H1 (cell line): ENCODE measurements at regions not wholly inside any gene's neighbourhood (a gene's known extent, or its start where the extent isn't known, plus 50 kb on each side); places are given as distances from the start of the nearest gene placed in this dataset.

Experiments
- CTCF ChIA-PET: fragments of 300-600 bp; sonication (Branson Sonifier 250); formaldehyde crosslinking; loops from one replicate; lab custom pipeline; 2021; ENCODE audit not compliant: partially characterized antibody; lab: Charles Lee
- POLR2A ChIA-PET: fragments of 300-600 bp; sonication (Branson Sonifier 250); formaldehyde crosslinking; loops from one replicate; lab custom pipeline; 2021; ENCODE audit warnings: inconsistent platforms; ENCODE audit not compliant: partially characterized antibody; lab: Charles Lee
- DNase-seq, 2 experiments: peaks; one replicate each; pipeline versions ENCODE4 v3.0.0 to v3.0.0-alpha.2; 2010 to 2022; ENCODE audit warnings: low spot score in 2 of 2, low read depth in 1 of 2, mixed read lengths in 1 of 2
- FAIRE-seq: peaks from 2 replicates; lab custom pipeline; 2011; peaks lifted over from hg19 to GRCh38; lab: Jason Lieb, UNC
- H2AFZ ChIP-seq: 2 replicates; pipeline ENCODE4 v1.8.1; 2012; ENCODE audit warnings: low read length, inconsistent platforms
- H2AK5ac ChIP-seq: 2 replicates; pipeline ENCODE4 v1.6.1; 2013; ENCODE audit warnings: low read depth, low read length
- H2BK120ac ChIP-seq: replicated peaks from 2 replicates; pipeline ENCODE3; 2013; ENCODE audit warnings: low read depth, low read length, inconsistent platforms
- H2BK12ac ChIP-seq: 2 replicates; pipeline ENCODE4 v1.6.1; 2013; ENCODE audit warnings: low read depth, low read length
- H2BK15ac ChIP-seq: 2 replicates; pipeline ENCODE4 v1.6.1; 2013; ENCODE audit warnings: low read length
- H2BK20ac ChIP-seq: 2 replicates; pipeline ENCODE4 v1.6.1; 2013; ENCODE audit warnings: low read length
- H2BK5ac ChIP-seq: 2 replicates; pipeline ENCODE4 v1.6.1; 2013; ENCODE audit warnings: low read depth, low read length
- H3K14ac ChIP-seq: 2 replicates; pipeline ENCODE4 v1.6.1; 2013; ENCODE audit warnings: inconsistent platforms; ENCODE audit not compliant: insufficient read length
- H3K18ac ChIP-seq: 2 replicates; pipeline ENCODE4 v1.6.1; 2013; ENCODE audit warnings: low read length; ENCODE audit errors: extremely low read depth
- H3K23ac ChIP-seq: 2 replicates; pipeline ENCODE4 v1.6.1; 2013; ENCODE audit warnings: inconsistent platforms; ENCODE audit not compliant: insufficient read length
- H3K23me2 ChIP-seq: 2 replicates; pipeline ENCODE4 v1.6.1; 2013; ENCODE audit warnings: low read depth, low read length
- H3K27ac ChIP-seq: 2 replicates; pipeline ENCODE4 v1.6.1; 2011; ENCODE audit warnings: low read depth, low read length, inconsistent platforms
- H3K27me3 ChIP-seq, 4 experiments: replicated peaks in 1 of 4; 1 replicate in 1 of 4; 2 replicates in 3 of 4; pipeline versions ENCODE4 v1.6.1 to v1.8.1; 2011 to 2013; ENCODE audit warnings: low read length in 3 of 4, mild to moderate bottlenecking in 3 of 4, inconsistent platforms in 2 of 4, mixed read lengths in 2 of 4, moderate library complexity in 1 of 4; ENCODE audit not compliant: control insufficient read depth in 3 of 4, insufficient read depth in 3 of 4; ENCODE audit errors: extremely low read depth in 1 of 4
- H3K36me3 ChIP-seq, 4 experiments: 2 replicates each; pipeline versions ENCODE4 v1.6.1 to v1.8.1; 2011 to 2013; ENCODE audit warnings: mild to moderate bottlenecking in 4 of 4, low read length in 3 of 4, moderate library complexity in 2 of 4, control low read depth in 1 of 4, inconsistent platforms in 1 of 4; ENCODE audit not compliant: insufficient read depth in 4 of 4, control insufficient read depth in 2 of 4
- H3K4ac ChIP-seq: replicated peaks from 2 replicates; pipeline ENCODE3; 2013; ENCODE audit warnings: low read length, low read depth, mixed read lengths, inconsistent platforms; ENCODE audit not compliant: insufficient read length
- H3K4me1 ChIP-seq, 4 experiments: replicated peaks in 1 of 4; 1 replicate in 1 of 4; 2 replicates in 3 of 4; pipeline versions ENCODE4 v1.6.1 to v1.8.1; 2011 to 2013; ENCODE audit warnings: low read length in 3 of 4, inconsistent platforms in 2 of 4, mixed read lengths in 1 of 4; ENCODE audit not compliant: insufficient read depth in 4 of 4, control insufficient read depth in 3 of 4
- H3K4me2 ChIP-seq, 2 experiments: 2 replicates each; pipeline versions ENCODE4 v1.6.1 to v1.8.1; 2011 to 2013; ENCODE audit warnings: low read depth in 2 of 2, low read length in 2 of 2, control low read depth in 1 of 2, inconsistent platforms in 1 of 2, mild to moderate bottlenecking in 1 of 2; ENCODE audit not compliant: insufficient read depth in 1 of 2
- H3K4me3 ChIP-seq, 4 experiments: fragments of 200-600, 300-600 bp in 1 of 4; sonication (generic), shearing (Covaris generic), sonication (Bioruptor Twin) in 1 of 4; 2 replicates each; pipeline versions ENCODE4 v1.5.1 to v1.8.1; 2011 to 2016; ENCODE audit warnings: low read length in 4 of 4, low read depth in 3 of 4, control low read depth in 2 of 4, inconsistent platforms in 2 of 4, mild to moderate bottlenecking in 2 of 4, mixed read lengths in 1 of 4, moderate library complexity in 1 of 4; ENCODE audit not compliant: insufficient read depth in 2 of 4; ENCODE audit errors: extremely low read depth in 1 of 4
- H3K56ac ChIP-seq: replicated peaks from 2 replicates; pipeline ENCODE3; 2013; ENCODE audit warnings: low read depth, mild to moderate bottlenecking, mixed read lengths, low read length, inconsistent platforms; ENCODE audit not compliant: insufficient read length
- H3K79me1 ChIP-seq: 2 replicates; pipeline ENCODE4 v1.6.1; 2013; ENCODE audit warnings: low read depth, low read length, control low read depth
- H3K79me2 ChIP-seq, 2 experiments: 2 replicates each; pipeline versions ENCODE4 v1.6.1 to v1.8.1; 2012 to 2013; ENCODE audit warnings: low read length in 2 of 2, mild to moderate bottlenecking in 2 of 2, inconsistent platforms in 1 of 2; ENCODE audit not compliant: insufficient read depth in 2 of 2, control insufficient read depth in 1 of 2
- H3K9ac ChIP-seq, 4 experiments: replicated peaks in 1 of 4; 1 replicate in 1 of 4; 2 replicates in 3 of 4; pipeline versions ENCODE4 v1.6.1 to v1.8.1; 2011 to 2013; ENCODE audit warnings: low read depth in 3 of 4, low read length in 3 of 4, control low read depth in 2 of 4, mild to moderate bottlenecking in 2 of 4, moderate library complexity in 2 of 4, inconsistent platforms in 1 of 4; ENCODE audit errors: extremely low read depth in 1 of 4
- H3K9me3 ChIP-seq, 2 experiments: 2 replicates each; pipeline versions ENCODE4 v1.6.1 to v1.8.1; 2012 to 2013; ENCODE audit warnings: mild to moderate bottlenecking in 2 of 2, moderate library complexity in 2 of 2, control low read depth in 1 of 2, inconsistent platforms in 1 of 2, low read depth in 1 of 2, low read length in 1 of 2, mixed read lengths in 1 of 2; ENCODE audit not compliant: insufficient read depth in 2 of 2
- H4K20me1 ChIP-seq, 2 experiments: replicated peaks in 1 of 2; 2 replicates each; pipeline versions ENCODE3 to v1.8.1; 2011 to 2013; ENCODE audit warnings: inconsistent platforms in 2 of 2, low read length in 2 of 2, mild to moderate bottlenecking in 1 of 2; ENCODE audit not compliant: insufficient read depth in 2 of 2, control insufficient read depth in 1 of 2
- H4K5ac ChIP-seq: 2 replicates; pipeline ENCODE4 v1.6.1; 2013; ENCODE audit warnings: low read length, low read depth, mixed read lengths, inconsistent platforms; ENCODE audit not compliant: insufficient read length
- H4K8ac ChIP-seq: 2 replicates; pipeline ENCODE4 v1.8.0; 2013; ENCODE audit warnings: mild to moderate bottlenecking, moderate library complexity, low read length, inconsistent platforms; ENCODE audit not compliant: insufficient read depth; ENCODE audit errors: extremely low read depth
- H4K91ac ChIP-seq: replicated peaks from 2 replicates; pipeline ENCODE3; 2013; ENCODE audit warnings: low read length, mixed read lengths, inconsistent platforms; ENCODE audit not compliant: insufficient read length
- ATF3 ChIP-seq: IDR thresholded peaks from 2 replicates; pipeline ENCODE4 v1.6.1; 2011; ENCODE audit warnings: low read depth, mild to moderate bottlenecking, low read length; ENCODE audit not compliant: insufficient read depth
- EGR1 ChIP-seq: IDR thresholded peaks from 2 replicates; pipeline ENCODE4 v1.6.1; 2011; ENCODE audit warnings: low read depth, low read length, borderline replicate concordance
- GABPA ChIP-seq: IDR thresholded peaks from 2 replicates; pipeline ENCODE4 v1.6.1; 2011; ENCODE audit warnings: mild to moderate bottlenecking, low read length, moderate library complexity, borderline replicate concordance; ENCODE audit not compliant: insufficient read depth
- JUND ChIP-seq: IDR thresholded peaks from 2 replicates; pipeline ENCODE4 v1.6.1; 2011; ENCODE audit warnings: mild to moderate bottlenecking, improper control_type of control experiment, low read length
- NRF1 ChIP-seq: IDR thresholded peaks from 2 replicates; pipeline ENCODE4 v1.6.1; 2011; ENCODE audit warnings: mild to moderate bottlenecking, low read depth, low read length, improper control_type of control experiment
- PHF8 ChIP-seq: fragments of 200-600 bp; sonication (generic); conservative IDR thresholded peaks from 2 replicates; pipeline ENCODE4 v1.7.1; 2012; ENCODE audit warnings: low read depth, mild to moderate bottlenecking, inconsistent platforms, low read length, moderate library complexity
- POU5F1 ChIP-seq: IDR thresholded peaks from 2 replicates; pipeline ENCODE4 v1.6.1; 2011; ENCODE audit warnings: low read depth, mild to moderate bottlenecking, low read length, moderate library complexity
- RAD21 ChIP-seq, 2 experiments: IDR thresholded peaks in 1 of 2; conservative IDR thresholded peaks in 1 of 2; 2 replicates each; pipeline ENCODE4 v1.6.1; 2011; ENCODE audit warnings: low read depth in 2 of 2, low read length in 2 of 2, improper control_type of control experiment in 1 of 2, inconsistent platforms in 1 of 2, mild to moderate bottlenecking in 1 of 2, moderate library complexity in 1 of 2
- RXRA ChIP-seq: IDR thresholded peaks from 2 replicates; pipeline ENCODE4 v1.6.1; 2011; ENCODE audit warnings: low read depth, mild to moderate bottlenecking, low read length, moderate library complexity; ENCODE audit not compliant: insufficient read depth
- SIX5 ChIP-seq: IDR thresholded peaks from 2 replicates; pipeline ENCODE4 v1.6.1; 2011; ENCODE audit warnings: mild to moderate bottlenecking, low read depth, low read length
- USF2 ChIP-seq: IDR thresholded peaks from 2 replicates; pipeline ENCODE4 v1.6.1; 2011; ENCODE audit warnings: low read length, improper control_type of control experiment
- WGBS, 2 experiments: shearing (Covaris generic) in 1 of 2; methylation state at CpG; one replicate each; pipeline versions ENCODE4 v1.1.6 to v1.1.7; 2013 to 2015; ENCODE audit warnings: low lambda C conversion rate in 2 of 2, mixed read lengths in 2 of 2, inconsistent platforms in 1 of 2, low coverage in 1 of 2, missing lambda C conversion rate in 1 of 2; ENCODE audit not compliant: insufficient replicate concordance in 2 of 2, insufficient coverage in 1 of 2, insufficient read length in 1 of 2; ENCODE audit errors: extremely low coverage in 1 of 2, missing lambda C conversion rate in 1 of 2; 5-methylcytosine and 5-hydroxymethylcytosine counted together

- no peaks in the 10 kb centered on the region for H3K79me1 ChIP-seq
- no peak overlapping the region for H3K27ac ChIP-seq
- no peak overlapping the region for H3K56ac ChIP-seq
- H3K4me3 ChIP-seq, result no peak overlapping the region
- no peak overlapping the region for H2BK120ac ChIP-seq
- H2AK5ac ChIP-seq, result no peak overlapping the region
- H3K4me1 ChIP-seq, result peaks cover 0 to 8% (median 4%) of the 10 kb centered on the region in 4 experiments; a peak in 3 of 7 replicates
- no peaks in the 10 kb centered on the region for H4K20me1 ChIP-seq
- no peak overlapping the region for H4K91ac ChIP-seq
- no peaks in the 10 kb centered on the region for H3K9me3 ChIP-seq
- FAIRE-seq, result no peak
- H3K14ac ChIP-seq, result no peak overlapping the region
- H3K18ac ChIP-seq, result no peak overlapping the region
- H2AFZ ChIP-seq, result no peak overlapping the region
- H3K4ac ChIP-seq, result no peak overlapping the region
- no peaks in the 10 kb centered on the region for H3K79me2 ChIP-seq
- no peak for DNase-seq
- no peak overlapping the region for H2BK5ac ChIP-seq
- CTCF ChIA-PET, result no interaction called here
- H3K9ac ChIP-seq, result no peak overlapping the region
- POLR2A ChIA-PET, result no interaction called here
- no peak overlapping the region for H4K5ac ChIP-seq
- H2BK20ac ChIP-seq, result no peak overlapping the region
- H2BK15ac ChIP-seq, result no peak overlapping the region
- H3K23me2 ChIP-seq, result peaks cover 2% of the 10 kb centered on the region; the same call in 1 of the 2 replicates
- no peaks in the 10 kb centered on the region for H3K36me3 ChIP-seq
- H2BK12ac ChIP-seq, result no peak overlapping the region
- no peak overlapping the region for H3K23ac ChIP-seq
- no peak overlapping the region for H4K8ac ChIP-seq
- H3K27me3 ChIP-seq, result no peaks in the 10 kb centered on the region
- WGBS, 2 experiments, result 92% methylated on average over 1 of the region's 1 CpG; no CpG with 5 or more reads in 1 of the 2 experiments
- no peak overlapping the region for H3K4me2 ChIP-seq
- TF ChIP-seq GABPA (no peak), PHF8 (no peak), RXRA (no peak), POU5F1 (no peak), EGR1 (no peak), RAD21 (IDR thresholded peaks at IDR 0.05 in 1 of 2, conservative IDR thresholded peaks at IDR 0.05 in 1 of 2; ENCODE audit: low read depth in 2 of 2, low read length in 2 of 2) (no peak), USF2 (no peak), SIX5 (no peak), ATF3 (no peak), JUND (no peak), NRF1 (no peak)
These were observed 507.2 kb upstream of the PBX1 start for GRCh38 chr1:164051782-164052181.
